ENCODE measurements at regions not wholly inside any gene's neighbourhood (a gene's known extent, or its start where the extent isn't known, plus 50 kb on each side); places are given as distances from the start of the nearest gene placed in this dataset.

- Histone ChIP-seq H3K4me3 (ENCODE audit: low read length) (no peak overlapping the region), H3K27ac (ENCODE audit: low read length) (no peak overlapping the region), H3K9me3 (ENCODE audit: control insufficient read depth, low read depth, low read length) (no peaks in the 10 kb centered on the region), H3K9ac (ENCODE audit: low read length) (no peak overlapping the region), H3K36me3 (ENCODE audit: control insufficient read depth, low read depth, low read length) (no peaks in the 10 kb centered on the region), H3K27me3 (ENCODE audit: control insufficient read depth, insufficient read depth, low read length) (no peaks in the 10 kb centered on the region), H3K4me1 (ENCODE audit: control insufficient read depth, low read depth, low read length) (no peaks in the 10 kb centered on the region)
Observed at GRCh38 chr4:131366714-131367113, 1782.4 kb upstream of the PCDH10 start.

DNA sequence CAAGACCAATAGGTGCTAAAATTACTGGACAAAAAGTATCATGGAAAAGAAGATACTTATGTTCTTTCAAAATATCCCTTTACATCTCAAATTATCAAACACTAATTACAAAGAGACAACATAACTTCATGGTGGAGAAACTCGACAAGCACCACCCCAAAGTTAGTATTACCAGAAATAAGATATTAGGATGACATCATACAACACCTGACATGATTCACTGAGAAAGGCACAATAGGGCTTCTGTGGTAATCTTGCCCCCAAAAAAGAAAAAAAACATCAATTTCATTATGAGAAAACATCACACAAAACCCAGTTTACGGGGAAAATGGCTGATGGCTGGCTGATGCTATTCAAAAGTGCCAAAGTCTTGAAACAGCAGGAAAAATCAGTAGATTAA lies 1781.7 kb upstream of the PCDH10 start:
- no peak overlapping the region for H3K4me3 ChIP-seq (ENCODE audit: low read length)
- H3K36me3 ChIP-seq (ENCODE audit: control insufficient read depth, low read depth, low read length), result no peaks in the 10 kb centered on the region
- H3K27ac ChIP-seq (ENCODE audit: low read length), result no peak overlapping the region
- no peaks in the 10 kb centered on the region for H3K4me1 ChIP-seq (ENCODE audit: control insufficient read depth, low read depth, low read length)
- H3K27me3 ChIP-seq (ENCODE audit: control insufficient read depth, insufficient read depth, low read length), result no peaks in the 10 kb centered on the region
- H3K9me3 ChIP-seq (ENCODE audit: control insufficient read depth, low read depth, low read length), result no peaks in the 10 kb centered on the region
- H3K9ac ChIP-seq (ENCODE audit: low read length), result no peak overlapping the region

DNA sequence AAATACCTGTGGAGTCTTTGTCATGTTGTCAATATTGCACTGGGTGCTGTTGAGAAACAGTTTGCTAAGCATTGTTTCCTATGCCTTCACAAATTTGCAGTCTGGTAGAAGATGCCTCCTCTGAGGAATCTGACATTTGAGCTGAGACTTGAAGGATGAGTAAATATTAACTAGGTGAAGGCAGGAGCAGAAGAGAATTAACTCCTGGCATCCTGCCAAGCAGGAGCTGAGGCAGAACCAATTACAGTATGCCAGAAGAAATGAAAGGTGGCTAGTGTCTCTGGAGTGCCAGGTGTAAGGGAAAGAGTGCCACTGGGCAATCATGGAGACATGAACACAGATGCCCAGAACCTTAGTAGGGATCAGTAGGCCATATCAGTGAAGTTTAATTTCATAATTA lies 1778.2 kb upstream of the PCDH10 start:
- no peak overlapping the region for H3K9ac ChIP-seq (ENCODE audit: low read length)
- no peak overlapping the region for H3K4me3 ChIP-seq (ENCODE audit: low read length)

GRCh38 chr4:131381055-131381454 lies 1768.0 kb upstream of the PCDH10 start:
- Histone ChIP-seq H3K27ac (ENCODE audit: low read length) (no peak overlapping the region), H3K4me1 (ENCODE audit: control insufficient read depth, low read depth, low read length) (no peaks in the 10 kb centered on the region), H3K4me3 (ENCODE audit: low read length) (no peak overlapping the region), H3K9me3 (ENCODE audit: control insufficient read depth, low read depth, low read length) (no peaks in the 10 kb centered on the region), H3K27me3 (ENCODE audit: control insufficient read depth, insufficient read depth, low read length) (no peaks in the 10 kb centered on the region), H3K9ac (ENCODE audit: low read length) (no peak overlapping the region), H3K36me3 (ENCODE audit: control insufficient read depth, low read depth, low read length) (no peaks in the 10 kb centered on the region)

More for the DNA sequence above, 1778.2 kb upstream of the PCDH10 start:
- Histone ChIP-seq H3K4me1 (ENCODE audit: control insufficient read depth, low read depth, low read length) (no peaks in the 10 kb centered on the region), H3K9me3 (ENCODE audit: control insufficient read depth, low read depth, low read length) (no peaks in the 10 kb centered on the region), H3K27me3 (ENCODE audit: control insufficient read depth, insufficient read depth, low read length) (no peaks in the 10 kb centered on the region), H3K36me3 (ENCODE audit: control insufficient read depth, low read depth, low read length) (no peaks in the 10 kb centered on the region), H3K27ac (ENCODE audit: low read length) (no peak overlapping the region)

DNA sequence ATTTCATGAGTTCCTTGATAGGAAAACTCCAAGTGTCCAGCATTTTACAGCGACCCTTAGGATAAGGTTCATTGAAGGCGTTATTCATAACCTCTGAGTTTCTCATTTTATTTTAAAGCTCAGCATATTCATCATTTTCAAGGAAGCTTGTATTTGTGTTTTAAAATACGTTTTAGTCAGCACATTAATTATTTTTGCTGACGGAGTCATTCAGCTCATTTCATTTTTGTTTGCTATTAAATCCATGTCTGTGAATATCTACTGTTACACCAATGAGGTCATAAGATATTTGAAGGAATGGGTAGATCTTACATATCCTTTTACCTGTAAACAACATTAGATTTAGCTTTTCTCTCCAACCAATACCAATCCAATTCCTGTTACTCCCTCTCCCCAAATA lies 1766.3 kb upstream of the PCDH10 start:
- H3K27me3 ChIP-seq (ENCODE audit: control insufficient read depth, insufficient read depth, low read length), result no peaks in the 10 kb centered on the region
- no peak overlapping the region for H3K4me3 ChIP-seq (ENCODE audit: low read length)
- H3K36me3 ChIP-seq (ENCODE audit: control insufficient read depth, low read depth, low read length), result no peaks in the 10 kb centered on the region
- H3K27ac ChIP-seq (ENCODE audit: low read length), result no peak overlapping the region
- H3K4me1 ChIP-seq (ENCODE audit: control insufficient read depth, low read depth, low read length), result no peaks in the 10 kb centered on the region
- no peak overlapping the region for H3K9ac ChIP-seq (ENCODE audit: low read length)
- no peaks in the 10 kb centered on the region for H3K9me3 ChIP-seq (ENCODE audit: control insufficient read depth, low read depth, low read length)

DNA sequence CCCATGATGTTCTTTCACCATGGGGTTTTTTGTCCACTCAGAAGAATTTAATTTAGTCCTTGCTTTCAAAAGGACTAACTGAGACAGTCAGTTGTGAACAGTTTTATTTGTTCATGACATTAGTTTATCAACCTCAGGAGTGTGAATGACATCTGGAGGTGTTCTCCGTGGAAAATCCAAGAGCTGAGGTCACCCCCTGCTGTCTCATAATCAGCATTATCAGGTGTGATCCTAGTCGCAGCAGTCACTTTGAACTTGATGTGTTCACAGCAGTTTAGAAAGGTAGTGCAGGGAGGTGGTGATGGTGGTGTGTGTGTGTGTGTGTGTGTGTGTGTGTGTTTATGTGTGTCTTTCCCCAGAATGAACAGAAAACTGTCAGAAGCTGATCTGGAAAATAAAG lies 1760.8 kb upstream of the PCDH10 start:
- Histone ChIP-seq H3K4me3 (ENCODE audit: low read length) (no peak overlapping the region), H3K27me3 (ENCODE audit: control insufficient read depth, insufficient read depth, low read length) (no peaks in the 10 kb centered on the region), H3K9ac (ENCODE audit: low read length) (no peak overlapping the region), H3K36me3 (ENCODE audit: control insufficient read depth, low read depth, low read length) (no peaks in the 10 kb centered on the region), H3K27ac (ENCODE audit: low read length) (no peak overlapping the region), H3K9me3 (ENCODE audit: control insufficient read depth, low read depth, low read length) (no peaks in the 10 kb centered on the region), H3K4me1 (ENCODE audit: control insufficient read depth, low read depth, low read length) (no peaks in the 10 kb centered on the region)

DNA sequence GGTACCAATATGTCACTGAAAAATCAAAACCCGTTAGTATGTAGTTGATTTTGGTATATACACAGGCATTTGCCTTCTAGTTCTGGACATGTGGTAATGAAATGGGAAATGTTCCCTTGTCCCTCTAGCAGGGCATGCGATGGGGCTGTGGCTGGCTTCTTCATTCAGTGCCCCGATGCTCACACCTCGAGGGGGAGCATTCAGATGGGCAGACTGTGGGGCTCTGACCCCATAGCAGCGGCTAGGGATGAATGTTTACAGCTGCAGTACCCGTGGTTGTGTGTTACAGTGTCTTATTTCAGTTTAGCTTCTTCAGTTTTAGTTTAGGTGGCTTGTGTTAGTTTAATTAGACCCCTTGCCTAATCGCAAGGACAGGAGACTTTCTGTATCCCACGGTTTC lies 1741.0 kb upstream of the PCDH10 start:
- Histone ChIP-seq H3K4me1 (ENCODE audit: control insufficient read depth, low read depth, low read length) (no peaks in the 10 kb centered on the region), H3K27me3 (ENCODE audit: control insufficient read depth, insufficient read depth, low read length) (no peaks in the 10 kb centered on the region), H3K9ac (ENCODE audit: low read length) (no peak overlapping the region), H3K36me3 (ENCODE audit: control insufficient read depth, low read depth, low read length) (no peaks in the 10 kb centered on the region), H3K27ac (ENCODE audit: low read length) (no peak overlapping the region), H3K4me3 (ENCODE audit: low read length) (no peak overlapping the region), H3K9me3 (ENCODE audit: control insufficient read depth, low read depth, low read length) (peaks cover 4% of the 10 kb centered on the region)

DNA sequence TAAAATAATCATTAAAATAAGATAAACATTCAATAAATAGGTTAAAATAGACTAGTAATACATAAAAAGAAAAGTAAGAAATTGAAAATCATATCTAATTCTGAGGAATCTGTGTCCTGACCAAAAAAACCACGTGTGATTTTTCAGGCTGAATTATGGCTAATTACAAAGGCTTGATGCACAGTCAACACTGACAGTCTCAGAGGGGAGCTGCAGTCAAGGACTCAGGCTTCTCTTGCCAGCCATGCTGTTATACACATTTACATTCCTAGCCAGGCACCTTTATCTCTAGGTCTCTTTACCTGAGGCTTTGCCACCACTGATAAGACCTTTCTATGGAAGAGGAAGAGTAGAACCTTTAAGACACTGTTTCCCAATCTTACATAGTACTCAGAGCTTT lies 1737.7 kb upstream of the PCDH10 start:
- Histone ChIP-seq H3K9ac (ENCODE audit: low read length) (no peak overlapping the region), H3K36me3 (ENCODE audit: control insufficient read depth, low read depth, low read length) (no peaks in the 10 kb centered on the region), H3K9me3 (ENCODE audit: control insufficient read depth, low read depth, low read length) (peaks cover 4% of the 10 kb centered on the region), H3K27me3 (ENCODE audit: control insufficient read depth, insufficient read depth, low read length) (no peaks in the 10 kb centered on the region), H3K4me1 (ENCODE audit: control insufficient read depth, low read depth, low read length) (no peaks in the 10 kb centered on the region), H3K4me3 (ENCODE audit: low read length) (no peak overlapping the region), H3K27ac (ENCODE audit: low read length) (no peak overlapping the region)

- no peaks in the 10 kb centered on the region for H3K27me3 ChIP-seq (ENCODE audit: control insufficient read depth, insufficient read depth, low read length)
- H3K36me3 ChIP-seq (ENCODE audit: control insufficient read depth, low read depth, low read length), result no peaks in the 10 kb centered on the region
- no peak overlapping the region for H3K9ac ChIP-seq (ENCODE audit: low read length)
- H3K9me3 ChIP-seq (ENCODE audit: control insufficient read depth, low read depth, low read length), result no peaks in the 10 kb centered on the region
- H3K4me1 ChIP-seq (ENCODE audit: control insufficient read depth, low read depth, low read length), result no peaks in the 10 kb centered on the region
- H3K4me3 ChIP-seq (ENCODE audit: low read length), result no peak overlapping the region
- H3K27ac ChIP-seq (ENCODE audit: low read length), result no peak overlapping the region
Observed at GRCh38 chr4:131419147-131419546, 1729.9 kb upstream of the PCDH10 start.

DNA sequence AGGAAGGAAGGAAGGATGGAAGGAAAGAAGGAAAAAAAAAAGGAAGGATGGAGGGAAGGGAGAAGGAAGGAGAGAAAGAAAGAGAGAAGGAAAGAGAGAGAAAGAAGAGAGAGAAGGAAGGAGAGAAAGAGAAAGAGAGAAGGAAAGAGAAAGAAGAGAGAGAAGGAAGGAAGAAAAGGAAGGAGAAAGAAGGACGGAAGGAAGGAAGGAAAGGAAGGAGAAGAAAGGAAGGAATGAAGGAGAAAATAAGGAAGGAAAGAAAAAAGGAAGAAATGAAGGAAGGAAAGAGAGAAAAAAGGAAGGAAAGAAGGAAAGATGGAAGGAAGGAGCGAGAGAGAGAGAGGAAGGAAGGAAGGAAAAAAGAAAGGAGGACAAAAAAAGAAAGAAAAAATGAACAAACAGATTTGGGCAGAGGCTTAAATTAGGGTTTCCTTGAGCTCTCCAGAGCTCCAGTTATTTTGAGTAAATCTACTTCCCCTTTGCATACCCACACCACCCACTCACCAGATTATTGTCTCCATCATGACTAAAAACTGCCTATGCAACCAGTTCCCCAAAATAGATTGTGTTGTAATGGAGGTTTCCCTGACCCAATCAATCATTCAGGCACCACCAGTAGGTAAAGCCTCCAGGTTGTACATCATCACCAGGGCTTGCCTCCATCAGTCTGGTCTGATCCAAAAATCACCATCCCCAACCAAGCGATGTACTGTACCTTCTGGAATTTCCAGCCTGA lies 1722.9 kb upstream of the PCDH10 start:
- H3K9me3 ChIP-seq (ENCODE audit: control insufficient read depth, low read depth, low read length), result no peaks in the 10 kb centered on the region
- H3K36me3 ChIP-seq (ENCODE audit: control insufficient read depth, low read depth, low read length), result no peaks in the 10 kb centered on the region
- no peaks in the 10 kb centered on the region for H3K27me3 ChIP-seq (ENCODE audit: control insufficient read depth, insufficient read depth, low read length)
- no peak overlapping the region for H3K9ac ChIP-seq (ENCODE audit: low read length)
- H3K4me1 ChIP-seq (ENCODE audit: control insufficient read depth, low read depth, low read length), result peaks cover 6% of the 10 kb centered on the region
- no peak overlapping the region for H3K27ac ChIP-seq (ENCODE audit: low read length)
- no peak overlapping the region for H3K4me3 ChIP-seq (ENCODE audit: low read length)

GRCh38 chr4:131427000-131427399 lies 1722.1 kb upstream of the PCDH10 start:
- H3K27ac ChIP-seq (ENCODE audit: low read length), result no peak overlapping the region
- H3K9me3 ChIP-seq (ENCODE audit: control insufficient read depth, low read depth, low read length), result no peaks in the 10 kb centered on the region
- H3K9ac ChIP-seq (ENCODE audit: low read length), result no peak overlapping the region
- no peaks in the 10 kb centered on the region for H3K36me3 ChIP-seq (ENCODE audit: control insufficient read depth, low read depth, low read length)
- H3K4me3 ChIP-seq (ENCODE audit: low read length), result no peak overlapping the region
- H3K27me3 ChIP-seq (ENCODE audit: control insufficient read depth, insufficient read depth, low read length), result no peaks in the 10 kb centered on the region
- peaks cover 6% of the 10 kb centered on the region for H3K4me1 ChIP-seq (ENCODE audit: control insufficient read depth, low read depth, low read length)

GRCh38 chr4:131430302-131430701 lies 1718.8 kb upstream of the PCDH10 start:
- Histone ChIP-seq H3K36me3 (ENCODE audit: control insufficient read depth, low read depth, low read length) (no peaks in the 10 kb centered on the region), H3K4me1 (ENCODE audit: control insufficient read depth, low read depth, low read length) (peaks cover 6% of the 10 kb centered on the region), H3K9me3 (ENCODE audit: control insufficient read depth, low read depth, low read length) (no peaks in the 10 kb centered on the region), H3K9ac (ENCODE audit: low read length) (no peak overlapping the region), H3K27me3 (ENCODE audit: control insufficient read depth, insufficient read depth, low read length) (no peaks in the 10 kb centered on the region), H3K27ac (ENCODE audit: low read length) (no peak overlapping the region), H3K4me3 (ENCODE audit: low read length) (no peak overlapping the region)

Data from iPS-18a (cell line).